ENCODE measurements at regions not wholly inside any gene's neighbourhood (a gene's known extent, or its start where the extent isn't known, plus 50 kb on each side); places are given as distances from the start of the nearest gene placed in this dataset.

DNA sequence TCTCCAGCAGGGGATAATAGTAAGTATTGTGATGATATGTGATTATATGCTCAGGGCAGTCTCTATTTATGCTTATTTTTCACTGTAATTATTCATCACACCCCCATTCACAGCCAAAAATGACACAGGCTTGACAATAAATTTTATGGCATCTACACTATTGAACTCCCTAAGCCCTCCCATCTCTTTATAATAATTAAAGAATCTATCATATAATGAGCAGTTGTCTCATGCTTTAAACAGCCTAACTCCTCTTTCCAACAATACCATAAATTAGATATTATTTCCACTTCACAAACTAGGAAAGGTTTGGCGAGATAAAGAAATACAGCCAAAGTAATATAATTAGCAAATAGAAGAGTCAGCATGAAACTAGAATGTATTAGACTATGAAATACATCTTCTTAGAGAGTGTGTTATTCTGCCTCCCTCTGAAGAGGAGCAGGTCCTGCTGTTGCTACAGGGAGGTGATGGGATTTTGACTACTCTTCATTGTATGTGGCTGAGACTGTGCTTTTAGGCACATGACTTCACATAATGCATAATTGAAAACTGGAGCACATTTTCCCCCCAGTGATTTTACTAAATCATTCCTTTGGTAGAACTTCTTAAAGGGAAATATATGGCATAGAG lies 488.8 kb downstream of the HTR1A start:
- TF ChIP-seq, protein P1, sequence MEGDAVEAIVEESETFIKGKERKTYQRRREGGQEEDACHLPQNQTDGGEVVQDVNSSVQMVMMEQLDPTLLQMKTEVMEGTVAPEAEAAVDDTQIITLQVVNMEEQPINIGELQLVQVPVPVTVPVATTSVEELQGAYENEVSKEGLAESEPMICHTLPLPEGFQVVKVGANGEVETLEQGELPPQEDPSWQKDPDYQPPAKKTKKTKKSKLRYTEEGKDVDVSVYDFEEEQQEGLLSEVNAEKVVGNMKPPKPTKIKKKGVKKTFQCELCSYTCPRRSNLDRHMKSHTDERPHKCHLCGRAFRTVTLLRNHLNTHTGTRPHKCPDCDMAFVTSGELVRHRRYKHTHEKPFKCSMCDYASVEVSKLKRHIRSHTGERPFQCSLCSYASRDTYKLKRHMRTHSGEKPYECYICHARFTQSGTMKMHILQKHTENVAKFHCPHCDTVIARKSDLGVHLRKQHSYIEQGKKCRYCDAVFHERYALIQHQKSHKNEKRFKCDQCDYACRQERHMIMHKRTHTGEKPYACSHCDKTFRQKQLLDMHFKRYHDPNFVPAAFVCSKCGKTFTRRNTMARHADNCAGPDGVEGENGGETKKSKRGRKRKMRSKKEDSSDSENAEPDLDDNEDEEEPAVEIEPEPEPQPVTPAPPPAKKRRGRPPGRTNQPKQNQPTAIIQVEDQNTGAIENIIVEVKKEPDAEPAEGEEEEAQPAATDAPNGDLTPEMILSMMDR (IDR thresholded peaks at IDR 0.05), result no peak
- no peak for TF ChIP-seq POLR2A (IDR thresholded peaks at IDR 0.05)

All from lower leg skin (tissue), 3 donors.